HEK293T (cell line): ENCODE measurements at regions not wholly inside any gene's neighbourhood (a gene's known extent, or its start where the extent isn't known, plus 50 kb on each side); places are given as distances from the start of the nearest gene placed in this dataset.

Experiments used
- BHLHE40 ChIP-seq: fragments of 450-650 bp; IDR thresholded peaks from 2 replicates; pipeline ENCODE4 v1.6.1; 2016; ENCODE audit warnings: mild to moderate bottlenecking, moderate library complexity, borderline replicate concordance
- TARDBP ChIP-seq: fragments of 450-650 bp; IDR thresholded peaks from 2 replicates; pipeline ENCODE4 v1.6.1; 2016

DNA sequence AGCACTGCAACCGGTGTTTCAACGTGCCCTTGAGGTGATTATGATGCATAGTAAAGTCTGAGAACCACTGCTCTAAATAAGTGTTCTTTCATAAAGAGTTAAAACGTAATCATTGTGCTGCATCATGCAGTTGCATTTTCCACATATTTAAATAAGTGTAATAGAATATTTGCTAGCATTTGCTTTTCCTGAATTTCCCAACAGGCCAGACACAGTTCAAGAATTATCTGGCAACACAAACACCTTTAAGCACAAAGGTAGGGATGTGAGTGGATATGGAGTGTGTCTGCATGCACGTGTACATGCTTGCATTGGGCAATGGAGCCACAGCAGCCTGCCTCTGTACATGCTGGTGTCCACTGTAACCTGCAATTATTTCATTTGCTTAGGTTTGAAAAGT is 193.6 kb upstream of the PIK3R1 start:
- TF ChIP-seq BHLHE40, result no peak
- no peak for TF ChIP-seq TARDBP
